ENCODE measurements at regions not wholly inside any gene's neighbourhood (a gene's known extent, or its start where the extent isn't known, plus 50 kb on each side); places are given as distances from the start of the nearest gene placed in this dataset.

DNA sequence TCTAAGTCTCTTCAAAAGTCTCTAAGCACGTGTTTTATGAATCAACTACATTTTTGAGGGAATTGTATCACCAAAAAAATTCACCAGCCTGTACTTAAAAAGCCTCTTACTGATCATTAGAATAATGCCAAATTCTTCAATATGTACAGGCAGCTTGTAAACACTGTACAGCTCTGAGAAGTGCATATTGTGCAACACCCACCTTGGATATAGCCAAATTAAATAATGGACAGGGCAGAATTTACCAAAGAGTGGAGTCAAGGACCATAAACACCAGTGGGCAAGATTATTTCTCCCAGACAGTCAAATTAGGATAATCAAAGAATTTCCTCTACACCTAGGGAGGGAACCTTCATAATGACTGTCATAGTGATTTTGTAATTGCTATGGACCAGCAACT is 338.2 kb downstream of the NR4A2 start:
- Mint-ChIP-seq H3K27me3 (ENCODE audit: low read depth, unreplicated experiment) (no peaks in the 10 kb centered on the region), H3K36me3 (ENCODE audit: low read depth, unreplicated experiment) (no peaks in the 10 kb centered on the region), H3K4me3 (ENCODE audit: unreplicated experiment) (no peak overlapping the region), H3K27ac (ENCODE audit: unreplicated experiment) (no peak overlapping the region), H3K9me3 (ENCODE audit: unreplicated experiment) (peaks cover 2% of the 10 kb centered on the region), H3K4me1 (ENCODE audit: low read depth, unreplicated experiment) (no peaks in the 10 kb centered on the region)
- Histone ChIP-seq H3K27me3 (ENCODE audit: insufficient read depth, low read length) (no peaks in the 10 kb centered on the region), H3K4me1 (ENCODE audit: insufficient read depth, low read length) (no peaks in the 10 kb centered on the region), H3K9me3 (ENCODE audit: insufficient read depth, low read depth, low read length) (peaks cover 2% of the 10 kb centered on the region), H3K79me2 (ENCODE audit: insufficient read depth, low read length) (no peaks in the 10 kb centered on the region), H3K27ac (ENCODE audit: low read depth, low read length) (no peak overlapping the region), H3K36me3 (ENCODE audit: insufficient read depth, low read length) (no peaks in the 10 kb centered on the region), H2AFZ (ENCODE audit: low read depth, low read length) (no peak overlapping the region), H3K4me3 (ENCODE audit: insufficient read depth, low read depth, low read length) (no peak overlapping the region), H3K4me2 (ENCODE audit: low read length) (no peak overlapping the region), H4K20me1 (ENCODE audit: insufficient read depth, low read length) (no peaks in the 10 kb centered on the region), H3K9ac (ENCODE audit: low read length) (no peak overlapping the region)
- DNase-seq (ENCODE audit: low read depth) (no peak), FAIRE-seq (no peak)
- TF ChIP-seq, protein P1, sequence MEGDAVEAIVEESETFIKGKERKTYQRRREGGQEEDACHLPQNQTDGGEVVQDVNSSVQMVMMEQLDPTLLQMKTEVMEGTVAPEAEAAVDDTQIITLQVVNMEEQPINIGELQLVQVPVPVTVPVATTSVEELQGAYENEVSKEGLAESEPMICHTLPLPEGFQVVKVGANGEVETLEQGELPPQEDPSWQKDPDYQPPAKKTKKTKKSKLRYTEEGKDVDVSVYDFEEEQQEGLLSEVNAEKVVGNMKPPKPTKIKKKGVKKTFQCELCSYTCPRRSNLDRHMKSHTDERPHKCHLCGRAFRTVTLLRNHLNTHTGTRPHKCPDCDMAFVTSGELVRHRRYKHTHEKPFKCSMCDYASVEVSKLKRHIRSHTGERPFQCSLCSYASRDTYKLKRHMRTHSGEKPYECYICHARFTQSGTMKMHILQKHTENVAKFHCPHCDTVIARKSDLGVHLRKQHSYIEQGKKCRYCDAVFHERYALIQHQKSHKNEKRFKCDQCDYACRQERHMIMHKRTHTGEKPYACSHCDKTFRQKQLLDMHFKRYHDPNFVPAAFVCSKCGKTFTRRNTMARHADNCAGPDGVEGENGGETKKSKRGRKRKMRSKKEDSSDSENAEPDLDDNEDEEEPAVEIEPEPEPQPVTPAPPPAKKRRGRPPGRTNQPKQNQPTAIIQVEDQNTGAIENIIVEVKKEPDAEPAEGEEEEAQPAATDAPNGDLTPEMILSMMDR (IDR thresholded peaks at IDR 0.05; ENCODE audit: insufficient read depth, low read depth, low read length): no peak
- TF ChIP-seq EZH2 (IDR thresholded peaks at IDR 0.05; ENCODE audit: insufficient read depth, low read length): no peak

DNA sequence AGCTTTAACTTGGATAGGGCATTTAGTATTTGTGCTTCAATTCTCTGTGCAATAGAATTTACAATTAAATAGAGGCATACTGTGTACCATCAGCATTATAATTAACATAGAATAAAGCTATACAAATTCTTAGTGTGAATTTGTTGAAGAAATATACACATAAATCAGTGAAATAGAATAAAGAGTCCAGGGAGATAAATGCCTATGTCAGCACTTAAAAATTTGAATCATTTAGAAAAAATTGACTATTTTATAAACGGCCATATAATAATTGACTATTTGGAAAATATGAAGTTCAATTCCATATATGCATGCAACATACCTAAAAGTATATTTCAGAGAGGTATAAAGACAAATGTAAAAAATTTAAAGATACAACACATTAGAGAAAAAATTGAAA is 348.7 kb downstream of the NR4A2 start:
- no peaks in the 10 kb centered on the region for H4K20me1 ChIP-seq (ENCODE audit: insufficient read depth, low read length)
- H2AFZ ChIP-seq (ENCODE audit: low read depth, low read length): no peak overlapping the region
- H3K9me3 ChIP-seq (ENCODE audit: insufficient read depth, low read depth, low read length): no peaks in the 10 kb centered on the region
- Mint-ChIP-seq H3K27me3 (ENCODE audit: low read depth, unreplicated experiment) (no peaks in the 10 kb centered on the region), H3K4me1 (ENCODE audit: low read depth, unreplicated experiment) (no peaks in the 10 kb centered on the region), H3K4me3 (ENCODE audit: unreplicated experiment) (no peak overlapping the region), H3K27ac (ENCODE audit: unreplicated experiment) (no peak overlapping the region), H3K36me3 (ENCODE audit: low read depth, unreplicated experiment) (no peaks in the 10 kb centered on the region), H3K9me3 (ENCODE audit: unreplicated experiment) (no peaks in the 10 kb centered on the region)
- no peak overlapping the region for H3K4me3 ChIP-seq (ENCODE audit: insufficient read depth, low read depth, low read length)
- no peak overlapping the region for H3K4me2 ChIP-seq (ENCODE audit: low read length)
- TF ChIP-seq, protein P1 (IDR thresholded peaks at IDR 0.05; ENCODE audit: insufficient read depth, low read depth, low read length): no peak
- no peak for TF ChIP-seq EZH2 (IDR thresholded peaks at IDR 0.05; ENCODE audit: insufficient read depth, low read length)
- H3K9ac ChIP-seq (ENCODE audit: low read length): no peak overlapping the region
- H3K36me3 ChIP-seq (ENCODE audit: insufficient read depth, low read length): no peaks in the 10 kb centered on the region
- no peaks in the 10 kb centered on the region for H3K4me1 ChIP-seq (ENCODE audit: insufficient read depth, low read length)
- FAIRE-seq (no peak), DNase-seq (ENCODE audit: low read depth) (no peak)
- no peaks in the 10 kb centered on the region for H3K79me2 ChIP-seq (ENCODE audit: insufficient read depth, low read length)
- H3K27ac ChIP-seq (ENCODE audit: low read depth, low read length): no peak overlapping the region
- H3K27me3 ChIP-seq (ENCODE audit: insufficient read depth, low read length): no peaks in the 10 kb centered on the region

DNA sequence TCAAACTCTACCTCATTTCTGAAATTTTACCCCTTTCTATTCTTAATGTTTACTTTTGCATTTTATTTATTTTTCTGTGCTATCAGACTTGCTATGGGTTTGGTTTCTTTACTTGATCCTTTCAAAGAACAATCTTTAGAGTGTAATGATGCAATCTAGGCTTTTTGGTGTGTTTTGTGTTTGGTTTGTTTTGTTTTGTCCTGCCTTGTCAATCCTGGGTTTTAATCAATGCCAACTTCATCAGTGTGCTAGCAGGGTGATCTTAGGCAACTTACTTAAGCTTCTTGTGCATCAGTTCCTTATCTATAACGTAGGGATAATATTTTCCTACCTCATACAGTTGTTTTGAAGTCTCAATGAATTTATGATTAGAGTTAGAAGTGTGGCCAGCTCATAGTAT is 350.4 kb downstream of the NR4A2 start:
- Histone ChIP-seq H3K4me3 (ENCODE audit: insufficient read depth, low read depth, low read length) (no peak overlapping the region), H3K79me2 (ENCODE audit: insufficient read depth, low read length) (no peaks in the 10 kb centered on the region), H4K20me1 (ENCODE audit: insufficient read depth, low read length) (no peaks in the 10 kb centered on the region), H3K36me3 (ENCODE audit: insufficient read depth, low read length) (no peaks in the 10 kb centered on the region), H2AFZ (ENCODE audit: low read depth, low read length) (no peak overlapping the region), H3K9me3 (ENCODE audit: insufficient read depth, low read depth, low read length) (no peaks in the 10 kb centered on the region), H3K27ac (ENCODE audit: low read depth, low read length) (no peak overlapping the region), H3K4me2 (ENCODE audit: low read length) (no peak overlapping the region), H3K27me3 (ENCODE audit: insufficient read depth, low read length) (no peaks in the 10 kb centered on the region), H3K9ac (ENCODE audit: low read length) (no peak overlapping the region), H3K4me1 (ENCODE audit: insufficient read depth, low read length) (no peaks in the 10 kb centered on the region)
- DNase-seq (ENCODE audit: low read depth): no peak
- H3K4me3 Mint-ChIP-seq (ENCODE audit: unreplicated experiment): no peak overlapping the region
- H3K4me1 Mint-ChIP-seq (ENCODE audit: low read depth, unreplicated experiment): no peaks in the 10 kb centered on the region
- no peaks in the 10 kb centered on the region for H3K27me3 Mint-ChIP-seq (ENCODE audit: low read depth, unreplicated experiment)
- FAIRE-seq: no peak
- H3K36me3 Mint-ChIP-seq (ENCODE audit: low read depth, unreplicated experiment): no peaks in the 10 kb centered on the region
- no peaks in the 10 kb centered on the region for H3K9me3 Mint-ChIP-seq (ENCODE audit: unreplicated experiment)
- TF ChIP-seq, protein P1 (IDR thresholded peaks at IDR 0.05; ENCODE audit: insufficient read depth, low read depth, low read length): no peak
- TF ChIP-seq EZH2 (IDR thresholded peaks at IDR 0.05; ENCODE audit: insufficient read depth, low read length): no peak
- no peak overlapping the region for H3K27ac Mint-ChIP-seq (ENCODE audit: unreplicated experiment)

Measured in astrocyte (in vitro differentiated cells and primary cell).